HG02642 (cell line): ENCODE measurements at regions not wholly inside any gene's neighbourhood (a gene's known extent, or its start where the extent isn't known, plus 50 kb on each side); places are given as distances from the start of the nearest gene placed in this dataset.

Source experiments
- ATAC-seq: cut with Tn5 transposase; IDR thresholded peaks from one replicate; pipeline ENCODE4 v1.9.1; 2021; ENCODE audit warnings: mild to moderate bottlenecking; ENCODE audit not compliant: unreplicated experiment, poor library complexity

GRCh38 chr4:27178061-27178460 lies 317.4 kb downstream of the STIM2 start:
- ATAC-seq: no peak

- no peak for ATAC-seq
Observed at GRCh38 chr4:27181693-27182092, 321.1 kb downstream of the STIM2 start.

- no peak for ATAC-seq
Observed at GRCh38 chr4:27182211-27182610, 321.6 kb downstream of the STIM2 start.

- ATAC-seq: no peak
Observed at GRCh38 chr4:27184508-27185155, 324.0 kb downstream of the STIM2 start.

- ATAC-seq: no peak
Observed at GRCh38 chr4:27186710-27187109, 326.1 kb downstream of the STIM2 start.

GRCh38 chr4:27187786-27188185 lies 327.1 kb downstream of the STIM2 start:
- no peak for ATAC-seq

GRCh38 chr4:27189683-27190082 lies 329.0 kb downstream of the STIM2 start:
- no peak for ATAC-seq

- ATAC-seq: no peak
Observed at GRCh38 chr4:27191592-27191991, 331.0 kb downstream of the STIM2 start.

- no peak for ATAC-seq
Observed at GRCh38 chr4:27194599-27195176, 334.0 kb downstream of the STIM2 start.

GRCh38 chr4:27198246-27198645 lies 337.6 kb downstream of the STIM2 start:
- ATAC-seq: no peak

GRCh38 chr4:27198971-27199370 lies 338.3 kb downstream of the STIM2 start:
- no peak for ATAC-seq

GRCh38 chr4:27206009-27206408 lies 345.4 kb downstream of the STIM2 start:
- ATAC-seq: no peak

GRCh38 chr4:27210956-27211355 lies 350.3 kb downstream of the STIM2 start:
- no peak for ATAC-seq

GRCh38 chr4:27214010-27214409 lies 353.4 kb downstream of the STIM2 start:
- no peak for ATAC-seq

- no peak for ATAC-seq
Observed at GRCh38 chr4:27215220-27215826, 354.7 kb downstream of the STIM2 start.

- no peak for ATAC-seq
Observed at GRCh38 chr4:27217261-27217769, 356.7 kb downstream of the STIM2 start.

- no peak for ATAC-seq
Observed at GRCh38 chr4:27218013-27218412, 357.4 kb downstream of the STIM2 start.

- ATAC-seq: no peak
Observed at GRCh38 chr4:27223326-27223725, 362.7 kb downstream of the STIM2 start.

GRCh38 chr4:27233531-27233930 lies 372.9 kb downstream of the STIM2 start:
- no peak for ATAC-seq

GRCh38 chr4:27234306-27234899 lies 373.8 kb downstream of the STIM2 start:
- no peak for ATAC-seq

GRCh38 chr4:27239641-27240040 lies 379.0 kb downstream of the STIM2 start:
- ATAC-seq: no peak
